RCC 7860 (cell line): ENCODE measurements at regions not wholly inside any gene's neighbourhood (a gene's known extent, or its start where the extent isn't known, plus 50 kb on each side); places are given as distances from the start of the nearest gene placed in this dataset.

Experiments used
- DNase-seq: peaks from one replicate; pipeline ENCODE4 v3.0.0-alpha.2; 2015; ENCODE audit warnings: low spot score
- FAIRE-seq: peaks from 2 replicates; lab custom pipeline; 2012; peaks lifted over from hg19 to GRCh38; lab: Jason Lieb, UNC

DNA sequence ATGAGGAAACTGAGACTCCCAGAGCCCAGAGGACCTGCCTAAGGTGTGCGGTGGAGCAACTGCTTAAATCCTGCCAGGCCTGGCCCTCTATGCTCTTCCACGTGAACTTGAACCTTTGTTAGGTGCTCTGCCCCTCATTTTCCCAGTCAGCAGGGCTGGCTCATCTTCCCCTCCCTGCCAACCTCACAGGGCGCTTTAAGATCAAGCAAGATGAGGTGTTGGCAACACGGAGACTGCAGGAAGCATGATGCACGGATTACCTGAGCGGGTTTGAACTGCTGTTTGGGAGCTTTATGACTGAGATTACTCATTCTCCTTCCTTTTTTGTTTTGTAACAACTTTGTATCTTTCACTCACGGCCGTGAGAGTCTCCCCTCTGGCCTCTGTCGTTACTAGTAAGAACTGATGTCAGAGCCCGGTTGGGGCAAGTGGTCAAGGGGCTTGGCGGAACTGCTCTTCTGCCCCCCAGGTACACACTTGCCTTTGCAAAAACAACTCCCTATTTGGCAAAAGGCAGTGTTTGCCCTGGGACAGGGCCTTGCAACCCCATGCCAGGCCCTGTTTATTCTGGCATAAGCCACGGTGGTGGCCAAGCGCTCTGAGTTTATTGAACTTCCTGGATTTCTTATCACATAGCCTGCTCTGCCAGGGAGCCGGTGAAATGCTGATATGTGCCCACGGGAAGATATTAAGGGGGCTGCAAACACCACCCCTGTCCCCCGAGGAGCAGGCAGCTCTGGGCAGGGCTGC, 127.8 kb downstream of the INHBB start:
- FAIRE-seq (no peak), DNase-seq (no peak)

DNA sequence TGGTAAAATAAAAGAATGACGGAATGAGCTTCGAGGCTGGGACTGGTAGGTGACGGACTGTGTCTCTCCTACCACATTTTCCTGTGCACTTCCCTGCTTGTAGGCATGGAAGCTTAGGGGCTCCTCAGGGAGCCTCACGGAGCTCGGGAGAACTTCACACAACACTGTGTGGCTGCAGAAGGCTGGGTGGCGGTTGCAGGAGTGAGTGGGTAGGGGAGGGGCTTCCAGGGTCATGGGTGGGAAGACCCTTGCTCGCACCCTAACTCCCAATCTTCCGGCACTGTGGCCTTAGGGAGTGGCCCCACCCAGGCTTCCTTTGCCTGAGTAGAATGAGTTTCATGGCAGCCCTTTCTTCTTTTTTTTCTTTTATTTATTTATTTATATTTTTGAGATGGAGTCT, 128.6 kb downstream of the INHBB start:
- FAIRE-seq = no peak

DNA sequence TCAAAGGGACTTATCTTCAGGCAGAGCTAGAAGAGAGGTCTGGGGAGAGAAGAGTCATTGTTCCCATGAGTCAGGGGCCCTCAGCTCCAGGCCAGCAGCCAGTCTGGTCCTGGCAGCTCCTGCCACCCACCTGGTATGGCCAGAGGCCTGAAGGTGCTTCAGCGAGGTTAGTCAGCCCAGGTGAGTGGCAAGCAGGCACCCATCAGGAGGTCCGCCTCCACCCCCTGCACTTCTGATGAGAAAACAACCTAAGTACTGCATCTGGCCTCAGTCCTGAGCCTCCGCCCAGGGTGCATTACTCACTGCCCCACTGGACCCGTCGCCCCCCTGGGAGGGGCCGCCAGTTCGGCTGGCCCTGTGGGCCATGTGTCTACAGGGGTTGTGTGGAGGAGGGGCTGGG, 130.2 kb downstream of the INHBB start:
- DNase-seq (no peak), FAIRE-seq (no peak)

More for the DNA sequence above, 128.6 kb downstream of the INHBB start:
- no peak for DNase-seq

DNA sequence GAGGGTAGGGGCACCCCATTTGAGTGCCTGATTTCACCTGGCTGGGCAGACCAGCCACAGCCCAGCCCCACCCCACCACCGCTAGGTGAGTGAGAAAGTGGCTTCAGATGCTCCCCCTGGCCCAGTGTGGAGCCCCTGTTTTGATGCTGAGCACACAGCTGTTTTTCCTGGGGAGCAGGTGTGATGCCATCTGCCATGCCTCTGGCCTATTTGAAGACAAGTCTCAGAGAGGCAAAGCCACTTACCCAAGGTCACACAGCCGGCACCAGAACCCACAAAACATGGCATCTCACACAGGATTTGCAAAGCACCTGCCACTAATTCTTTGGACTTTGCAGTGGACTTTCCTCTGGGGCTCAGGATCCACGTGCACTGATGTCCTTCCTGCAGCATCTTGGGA, 131.3 kb downstream of the INHBB start:
- no peak for DNase-seq
- no peak for FAIRE-seq

DNA sequence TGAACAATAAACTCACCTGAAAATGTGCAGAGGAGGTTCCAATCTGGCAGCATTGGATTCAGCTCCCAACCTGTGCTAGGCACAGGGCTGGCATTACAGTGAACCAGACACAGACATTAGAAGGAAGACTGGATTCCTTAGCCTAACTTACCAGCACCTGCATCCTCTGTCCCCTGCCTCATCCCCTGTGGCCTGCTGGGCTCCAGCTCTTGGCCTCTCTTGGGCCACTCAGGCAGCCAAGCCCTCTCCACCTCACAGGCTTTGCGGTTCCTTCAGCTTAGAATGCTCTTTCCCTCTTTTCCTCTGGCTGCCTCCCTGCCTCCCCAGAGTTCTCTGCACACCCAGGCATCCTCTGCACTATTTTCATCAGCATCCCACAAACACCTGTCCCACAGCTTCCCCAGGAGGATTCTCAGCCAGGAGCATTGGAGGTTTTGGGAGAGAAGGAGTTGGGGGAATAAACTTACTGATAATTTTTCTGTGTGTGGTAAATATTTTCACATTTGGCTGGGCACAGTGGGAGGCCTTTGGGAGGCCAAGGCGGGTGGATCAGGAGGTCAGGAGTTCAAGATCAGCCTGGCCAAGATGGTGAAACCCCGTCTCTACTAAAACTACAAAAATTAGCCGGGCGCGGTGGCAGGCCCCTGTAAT, 132.0 kb downstream of the INHBB start:
- DNase-seq (no peak), FAIRE-seq (no peak)

DNA sequence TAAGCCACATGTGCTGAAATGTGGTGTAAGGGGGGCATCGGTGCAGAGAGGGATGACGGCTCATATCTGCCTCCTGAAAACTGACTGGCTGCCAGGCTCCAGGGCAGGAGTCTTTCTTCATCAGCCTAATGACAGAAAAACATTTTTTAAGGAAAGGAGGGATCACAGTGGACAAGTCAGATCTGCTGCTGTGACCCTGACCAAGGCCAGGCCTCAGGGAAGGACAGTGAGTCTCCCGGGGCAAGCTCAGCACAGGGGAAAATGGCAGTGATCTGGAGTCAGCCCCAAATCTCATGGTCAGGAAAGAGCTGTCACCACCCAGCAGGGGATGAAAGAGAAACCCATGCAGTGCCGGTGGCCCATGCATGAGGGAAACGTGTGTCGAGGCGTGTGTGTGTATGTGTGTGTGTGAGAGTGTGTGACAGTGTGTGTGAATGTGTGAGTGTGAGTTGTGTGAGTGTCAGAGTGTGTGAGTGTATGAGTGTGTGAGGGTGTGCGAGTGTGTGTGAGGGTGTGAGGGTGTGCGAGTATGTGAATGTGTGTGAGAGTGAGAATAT, 134.5 kb downstream of the INHBB start:
- FAIRE-seq = no peak

DNA sequence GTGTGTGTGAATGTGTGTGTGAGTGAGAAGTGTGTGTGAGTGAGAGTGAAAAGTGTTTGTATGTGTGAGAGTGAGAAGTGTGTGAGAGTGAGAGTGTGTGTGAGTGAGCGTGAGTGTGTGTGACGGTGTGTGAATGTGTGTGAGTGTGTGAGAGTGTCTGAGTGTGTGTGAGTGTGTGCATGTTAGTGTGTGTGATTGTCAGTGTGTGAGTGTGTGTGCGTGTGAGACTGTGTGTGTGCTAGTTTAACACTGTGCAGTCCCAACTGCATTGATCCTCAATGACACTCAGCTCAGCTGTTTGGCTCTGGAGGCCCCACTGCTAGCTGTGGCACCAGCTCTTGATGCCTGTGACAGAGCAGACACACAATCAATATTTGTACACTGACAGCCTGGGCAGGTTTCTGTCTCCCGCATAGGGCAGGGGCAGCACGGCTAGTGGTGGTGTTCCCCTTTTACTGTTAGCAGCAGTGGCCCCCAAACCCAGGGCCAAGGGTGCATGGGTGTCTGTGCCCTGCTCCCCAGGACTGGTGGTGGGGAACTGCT, 135.0 kb downstream of the INHBB start:
- no peak for FAIRE-seq
- no peak for DNase-seq

More for the DNA sequence above, 134.5 kb downstream of the INHBB start:
- no peak for DNase-seq

DNA sequence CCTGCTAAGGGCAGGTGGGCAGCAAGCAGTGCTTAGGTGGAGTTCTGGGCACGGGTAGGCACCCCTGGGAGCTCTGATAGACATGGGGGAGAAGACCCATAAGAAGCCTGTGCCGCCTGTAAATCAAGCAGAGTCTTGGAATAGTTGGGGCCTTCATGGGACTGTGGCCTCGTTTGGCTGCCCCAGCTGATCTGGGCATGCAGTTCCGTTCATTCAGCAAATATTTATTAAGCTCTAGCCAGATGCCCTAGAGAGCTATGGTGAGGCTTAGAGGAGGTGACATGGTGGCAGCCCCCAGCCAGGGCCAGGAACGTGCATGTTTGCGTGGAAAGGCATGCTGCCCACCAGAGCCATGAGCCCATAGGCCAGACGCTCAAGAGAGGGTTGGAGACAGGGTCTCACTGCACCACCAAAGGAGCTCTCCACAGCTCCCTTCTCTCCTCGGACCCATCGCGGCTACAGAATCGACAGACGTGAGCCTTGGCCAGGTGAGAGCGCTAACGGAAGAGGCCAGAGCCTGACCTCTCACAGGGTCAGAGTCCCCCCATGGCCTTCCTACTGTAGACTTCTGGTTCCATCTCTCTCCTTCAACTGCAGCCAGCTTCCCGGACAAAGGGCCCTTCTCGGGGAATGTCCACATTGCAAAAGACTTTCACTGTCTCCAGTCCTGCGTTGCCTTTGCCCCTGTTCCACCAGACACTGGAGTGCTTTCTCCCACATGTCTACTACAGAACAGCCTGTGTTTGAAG, 135.7 kb downstream of the INHBB start:
- FAIRE-seq (no peak), DNase-seq (no peak)

DNA sequence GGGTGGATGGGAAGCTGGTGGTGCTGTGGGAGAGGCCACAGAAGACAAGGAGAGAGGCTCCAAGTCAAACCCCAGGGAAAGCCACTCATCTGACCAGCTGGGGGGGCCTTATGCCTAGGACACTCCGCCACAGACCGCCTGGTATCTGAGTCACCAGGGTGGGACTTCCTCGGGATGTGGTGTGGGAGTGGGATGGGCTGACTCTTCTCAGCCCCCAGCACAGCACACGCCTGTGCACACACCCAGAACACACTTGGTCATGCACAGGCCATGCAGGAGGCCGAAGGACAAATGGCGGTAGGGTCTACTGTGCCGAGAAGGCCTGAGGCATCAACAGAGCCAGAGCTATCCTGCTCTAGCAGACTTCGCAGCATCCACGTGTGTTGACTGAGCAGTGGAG, 136.4 kb downstream of the INHBB start:
- no peak for DNase-seq
- no peak for FAIRE-seq

DNA sequence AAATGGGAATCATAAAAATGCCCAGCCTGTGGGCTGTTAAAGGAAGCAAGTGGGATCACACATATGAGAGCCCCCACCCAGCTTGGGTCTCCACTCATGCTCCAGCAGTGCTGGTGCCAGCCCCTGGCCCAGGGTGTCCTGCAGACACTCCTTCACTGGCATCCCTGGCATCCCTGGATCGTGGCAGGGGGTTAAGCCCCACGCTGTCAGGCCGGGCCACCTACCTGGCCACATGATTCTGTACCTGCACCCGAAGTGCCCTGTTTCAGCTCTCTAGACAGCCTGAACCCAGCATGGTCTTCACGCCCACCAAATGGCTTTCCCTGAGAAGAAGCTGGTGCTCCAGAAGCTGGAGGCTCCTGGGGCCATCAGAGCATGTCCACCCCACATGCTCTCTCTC, 137.4 kb downstream of the INHBB start:
- FAIRE-seq = no peak
- no peak for DNase-seq

DNA sequence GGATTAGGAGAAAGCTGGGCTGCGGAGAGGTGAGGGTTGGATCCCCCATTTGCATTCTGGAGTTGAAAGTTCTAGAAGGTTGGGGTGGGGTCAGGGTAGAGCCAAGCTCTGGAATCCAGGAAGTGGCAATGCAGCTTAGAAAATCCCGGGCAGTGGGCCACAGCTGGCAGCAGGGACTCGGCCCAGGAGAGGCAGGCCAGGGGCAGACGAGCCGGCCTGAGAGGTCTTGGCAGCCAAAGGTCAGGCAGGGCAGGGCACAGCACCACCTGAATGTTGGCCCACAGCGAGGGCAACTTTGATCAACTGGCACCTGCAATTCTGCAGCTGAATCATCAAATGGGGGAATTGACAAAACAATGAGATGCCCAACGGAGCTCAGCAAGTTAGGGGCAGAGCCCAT, 139.2 kb downstream of the INHBB start:
- FAIRE-seq (no peak), DNase-seq (no peak)

DNA sequence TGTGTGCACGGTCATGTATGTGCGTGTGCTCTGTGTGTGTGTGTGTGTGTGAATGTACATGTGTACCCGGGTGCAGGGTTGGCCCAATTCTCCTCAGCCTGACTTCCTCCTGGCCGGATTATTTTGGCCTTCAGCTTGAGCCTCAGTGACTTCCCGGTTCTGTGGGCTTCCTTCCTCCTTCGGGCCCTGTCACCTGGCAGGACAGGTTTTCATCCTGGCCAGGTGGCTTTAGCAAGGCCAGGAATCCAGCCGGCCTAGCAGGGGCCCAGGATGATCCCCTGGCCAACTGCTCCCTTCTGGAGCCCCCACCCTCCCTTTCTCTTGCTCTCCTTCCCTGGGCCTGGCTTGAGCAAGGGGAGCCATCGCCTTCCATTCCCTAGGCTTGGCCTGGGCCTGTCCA, 140.5 kb downstream of the INHBB start:
- DNase-seq (no peak), FAIRE-seq (no peak)

DNA sequence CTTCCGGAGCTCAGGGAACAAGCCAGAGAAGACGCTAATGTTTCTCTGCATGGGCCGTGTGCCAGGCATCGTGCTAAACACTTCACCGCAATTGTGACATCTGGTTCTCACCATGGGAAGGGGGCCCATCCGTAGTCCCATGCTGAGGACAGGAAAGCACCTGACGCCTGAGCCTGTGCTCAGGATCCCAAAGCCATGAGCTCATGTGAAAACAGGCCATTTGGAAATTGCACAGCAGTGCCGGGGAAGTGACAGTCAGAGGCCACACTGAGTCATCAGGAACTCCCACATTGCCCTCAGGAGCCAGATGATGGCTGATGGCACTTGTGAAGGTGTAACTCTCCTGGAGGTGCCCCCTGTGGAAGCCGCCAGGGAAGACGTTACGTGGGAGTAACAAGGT, 141.0 kb downstream of the INHBB start:
- FAIRE-seq = peak; percentile 75
- DNase-seq = peak; percentile 95

DNA sequence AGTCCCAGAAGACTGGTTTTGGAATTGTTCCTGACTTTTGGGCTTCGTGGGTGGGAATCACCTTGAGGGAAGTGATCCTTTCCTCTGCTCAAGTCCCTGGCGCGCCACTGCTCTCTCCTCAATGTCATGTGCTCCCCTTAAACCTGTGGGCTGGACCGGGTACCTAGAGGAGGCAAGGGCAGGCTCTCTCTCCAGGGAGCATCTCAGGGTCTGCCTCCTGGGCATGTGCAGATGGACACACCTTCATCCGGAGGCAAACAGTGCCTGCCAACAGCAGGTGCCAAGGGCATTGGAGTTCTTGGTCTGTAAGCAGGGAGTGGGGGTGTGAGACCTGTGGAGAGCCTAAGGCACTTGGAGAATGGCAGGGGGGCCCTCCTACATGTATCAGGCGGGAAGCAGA, 142.6 kb downstream of the INHBB start:
- FAIRE-seq = no peak

DNA sequence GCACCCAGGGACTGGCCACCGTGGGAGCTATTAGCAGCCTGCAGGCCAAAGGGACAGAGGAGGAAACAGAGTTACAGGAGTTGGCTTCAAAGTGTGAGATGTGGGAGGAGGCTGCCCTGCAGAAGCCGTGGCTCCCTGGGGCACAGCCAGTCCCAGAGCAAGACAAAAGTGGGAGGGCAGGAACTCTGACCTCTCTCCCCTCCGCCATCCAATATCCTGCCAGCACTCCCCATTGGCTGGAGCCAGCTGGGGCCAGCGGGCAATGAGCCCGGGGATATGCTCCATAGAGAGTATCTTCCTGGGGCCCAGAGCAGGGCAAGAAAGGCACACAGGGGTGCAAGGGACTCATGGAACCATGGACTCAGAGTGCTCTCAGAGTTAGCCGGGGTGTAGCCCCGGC, 143.1 kb downstream of the INHBB start:
- DNase-seq (no peak), FAIRE-seq (no peak)

More for the DNA sequence above, 142.6 kb downstream of the INHBB start:
- no peak for DNase-seq

DNA sequence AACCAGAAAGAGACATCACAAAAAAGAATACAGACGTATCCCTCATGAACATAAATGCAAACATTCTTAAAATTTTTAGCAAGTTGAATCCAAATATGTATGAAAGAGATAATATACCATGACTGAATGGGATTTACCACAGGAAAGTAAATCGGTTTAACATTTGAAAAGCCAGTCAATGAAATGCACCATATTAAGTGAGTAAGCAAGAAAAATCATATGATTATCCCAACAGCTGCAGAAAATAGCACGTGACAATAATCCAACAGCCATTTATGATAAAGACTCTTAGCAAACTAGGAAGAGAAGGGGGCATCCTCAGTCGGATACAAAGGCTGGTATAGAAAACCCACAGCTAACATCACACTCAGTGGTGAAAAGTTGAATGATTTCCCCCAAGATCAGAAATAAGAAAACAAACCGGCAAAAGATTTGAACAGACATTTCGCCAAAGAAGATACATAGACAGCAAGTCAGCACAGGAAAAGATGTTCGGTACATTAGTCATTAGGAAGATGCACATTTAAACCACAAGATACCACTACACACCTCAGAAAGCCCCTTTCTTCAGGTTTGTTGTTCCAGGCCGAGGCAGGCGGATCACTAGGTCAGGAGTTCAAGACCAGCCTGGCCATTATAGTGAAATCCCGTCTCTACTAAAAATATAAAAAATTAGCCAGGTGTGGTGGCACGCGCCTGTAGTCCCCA, 144.3 kb downstream of the INHBB start:
- no peak for FAIRE-seq
- peak; percentile 68 for DNase-seq

DNA sequence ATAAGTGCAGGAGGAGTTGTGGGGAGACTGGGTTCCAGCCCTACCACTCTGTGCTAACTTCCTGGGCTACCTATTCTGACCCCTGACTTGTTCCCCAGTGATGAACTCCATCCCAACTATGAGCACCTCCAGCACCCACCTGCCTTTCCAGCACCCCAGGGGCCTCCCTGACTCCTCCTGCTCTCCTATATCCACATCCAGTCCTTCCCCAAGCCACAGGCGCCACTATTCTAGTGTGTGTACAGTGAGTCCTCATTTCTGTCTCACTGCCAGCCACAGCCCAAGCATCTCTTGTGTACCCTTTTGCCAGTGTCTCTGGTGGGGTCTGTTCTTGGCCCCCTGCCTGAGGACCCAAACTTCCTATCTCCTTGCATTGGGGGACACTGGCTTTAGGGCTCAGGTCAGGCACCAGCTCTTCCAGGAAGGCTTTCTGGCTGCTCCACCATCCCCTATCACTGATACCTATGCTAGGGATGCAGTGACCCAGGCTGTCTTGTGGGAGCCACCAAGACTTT, 145.2 kb downstream of the INHBB start:
- no peak for DNase-seq
- FAIRE-seq = no peak

DNA sequence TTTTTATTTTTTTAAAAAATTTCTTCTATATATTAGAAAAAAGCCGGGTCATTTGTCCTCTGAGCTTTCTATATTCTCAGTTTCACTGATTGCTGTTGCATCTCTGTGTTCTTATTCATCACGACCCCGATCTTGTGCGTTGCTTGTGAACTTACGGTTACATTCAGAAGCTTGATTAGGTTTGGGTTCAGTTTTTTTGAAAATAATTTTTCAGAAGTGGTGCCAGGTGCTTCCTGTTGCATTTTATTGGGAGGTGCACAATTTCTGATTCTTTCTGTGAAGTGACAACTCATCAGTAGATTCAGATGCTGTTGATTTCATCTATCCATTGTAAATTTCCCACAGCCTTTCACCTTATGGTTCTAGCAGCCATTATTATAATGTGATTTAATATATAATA, 147.3 kb downstream of the INHBB start:
- DNase-seq = no peak
- no peak for FAIRE-seq

DNA sequence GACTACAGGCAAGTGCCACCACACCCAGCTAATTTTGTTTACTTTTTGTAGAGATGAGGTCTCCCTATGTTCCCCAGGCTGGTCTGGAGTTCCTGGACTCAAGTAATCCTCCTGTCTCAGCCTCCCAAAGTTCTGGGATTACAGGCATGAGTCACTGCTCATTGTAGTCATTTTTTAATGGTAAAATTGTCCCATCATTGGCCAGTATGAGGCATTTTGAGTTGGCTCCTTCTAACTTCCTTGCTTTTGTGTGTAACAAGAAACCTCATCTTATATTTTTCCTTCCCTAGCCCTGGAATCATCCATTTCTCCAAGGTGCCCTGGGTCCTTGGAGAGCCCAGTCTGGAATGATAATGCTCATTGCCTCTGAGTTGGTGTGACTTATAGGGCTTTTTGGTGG, 148.5 kb downstream of the INHBB start:
- FAIRE-seq (no peak), DNase-seq (no peak)

DNA sequence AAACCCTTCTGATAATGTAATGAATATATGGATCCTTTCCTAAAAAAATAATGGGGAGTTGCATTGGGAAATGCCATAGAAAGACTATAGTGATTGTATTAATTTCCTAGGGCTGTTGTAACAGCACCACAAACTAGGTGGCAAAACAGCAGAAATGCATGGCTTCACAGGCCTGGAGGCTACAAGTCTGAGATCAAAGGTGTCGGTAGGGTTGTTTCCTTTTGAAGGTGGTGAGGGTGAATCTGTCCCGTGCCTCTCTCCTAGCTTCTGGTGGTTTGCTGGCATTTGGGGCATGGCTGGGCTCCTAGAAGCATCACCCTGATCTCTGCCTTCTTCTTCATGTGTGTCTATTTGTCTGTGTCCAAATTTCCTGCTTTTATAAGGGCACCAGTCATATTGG, 149.7 kb downstream of the INHBB start:
- DNase-seq (no peak), FAIRE-seq (no peak)

DNA sequence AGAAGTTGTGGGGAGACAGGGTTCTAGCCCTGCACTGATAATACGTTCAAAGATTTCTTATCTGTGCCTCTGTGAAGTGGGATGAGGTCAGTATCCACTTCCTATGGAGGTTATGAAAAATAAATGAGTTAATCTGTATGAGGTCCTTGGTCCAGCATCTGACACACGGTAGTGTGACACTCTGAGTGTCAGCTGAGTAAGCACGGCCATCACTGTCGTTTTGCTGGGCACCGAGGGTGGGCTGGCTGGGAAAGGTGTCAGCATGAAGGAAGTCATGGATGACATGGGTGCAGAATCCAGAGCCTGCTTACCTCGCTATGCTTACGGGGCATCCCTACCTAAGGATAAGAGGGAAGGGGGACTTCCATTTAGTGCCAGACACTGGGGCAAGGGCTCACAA, 150.3 kb downstream of the INHBB start:
- no peak for FAIRE-seq
- no peak for DNase-seq
